ENCODE measurements at regions not wholly inside any gene's neighbourhood (a gene's known extent, or its start where the extent isn't known, plus 50 kb on each side); places are given as distances from the start of the nearest gene placed in this dataset.

DNA sequence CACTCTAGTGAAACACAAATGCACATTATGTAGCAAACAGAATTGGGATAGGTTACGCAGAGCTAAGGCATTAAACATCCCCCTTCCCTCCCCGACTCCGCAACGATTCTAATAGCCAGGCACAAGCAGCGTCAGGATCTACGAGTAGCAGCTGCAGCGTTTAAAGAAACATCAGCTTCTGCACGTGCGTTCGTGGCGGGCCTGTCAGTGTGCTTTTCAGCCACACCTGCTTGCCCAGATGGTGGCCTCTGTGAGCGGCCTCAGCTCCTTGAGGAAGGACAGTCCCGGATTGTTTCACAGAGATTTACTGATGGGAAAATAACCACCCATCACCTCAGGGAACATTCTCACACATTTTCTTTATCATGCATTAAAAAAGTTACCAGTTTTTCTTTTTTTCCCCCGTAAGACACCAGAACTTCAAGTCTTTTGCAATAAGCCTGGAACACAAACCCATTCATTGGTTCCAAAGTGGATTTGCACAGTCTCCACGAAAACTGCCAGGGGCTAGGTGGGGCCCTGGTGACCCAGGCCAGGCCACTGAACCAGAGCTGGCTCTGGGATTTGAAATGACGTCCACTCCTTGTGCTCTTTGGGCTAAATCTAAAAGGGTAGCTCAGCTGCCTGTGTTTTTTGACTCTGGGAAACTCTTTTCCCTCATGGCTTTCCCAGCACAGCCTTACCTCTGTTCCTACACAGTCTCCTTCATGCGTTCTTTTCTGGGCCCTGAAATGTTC lies 325.5 kb downstream of the KCNRG start:
- Histone ChIP-seq H3K4me3 (ENCODE audit: low read depth in 1 of 3, low read length in 3 of 3) (no peak overlapping the region), H3K27ac (ENCODE audit: low read depth in 1 of 3, low read length in 2 of 3) (no peak overlapping the region), H3K9me3 (ENCODE audit: control insufficient read depth in 2 of 2, insufficient read depth in 1 of 2, low read depth in 1 of 2, low read length in 1 of 2) (peaks cover 0 to 7% of the 10 kb centered on the region in 2 donors), H3K4me1 (ENCODE audit: control insufficient read depth in 3 of 3, insufficient read depth in 2 of 3, low read depth in 1 of 3, low read length in 2 of 3) (no peaks in the 10 kb centered on the region), H3K27me3 (ENCODE audit: control insufficient read depth in 3 of 3, insufficient read depth in 3 of 3, low read length in 3 of 3) (no peaks in the 10 kb centered on the region), H3K36me3 (ENCODE audit: control insufficient read depth in 3 of 3, insufficient read depth in 2 of 3, low read depth in 1 of 3, low read length in 3 of 3) (no peaks in the 10 kb centered on the region)
- DNase-seq (no peak), FAIRE-seq (no peak)
- WGBS, 3 donors: 79 to 91% (median 89%) methylated on average over 17 of the region's 17 CpGs

- no peak overlapping the region for H3K4me3 ChIP-seq (ENCODE audit: low read depth in 1 of 3, low read length in 3 of 3)
- DNase-seq (no peak), FAIRE-seq (no peak)
- peaks cover 0 to 7% of the 10 kb centered on the region in 2 donors for H3K9me3 ChIP-seq (ENCODE audit: control insufficient read depth in 2 of 2, insufficient read depth in 1 of 2, low read depth in 1 of 2, low read length in 1 of 2)
- H3K27ac ChIP-seq (ENCODE audit: low read depth in 1 of 3, low read length in 2 of 3): no peak overlapping the region
- H3K36me3 ChIP-seq (ENCODE audit: control insufficient read depth in 3 of 3, insufficient read depth in 2 of 3, low read depth in 1 of 3, low read length in 3 of 3): no peaks in the 10 kb centered on the region
- WGBS, 3 donors: 96 to 100% (median 97%) methylated on average over 2 of the region's 2 CpGs
- no peaks in the 10 kb centered on the region for H3K4me1 ChIP-seq (ENCODE audit: control insufficient read depth in 3 of 3, insufficient read depth in 2 of 3, low read depth in 1 of 3, low read length in 2 of 3)
- H3K27me3 ChIP-seq (ENCODE audit: control insufficient read depth in 3 of 3, insufficient read depth in 3 of 3, low read length in 3 of 3): no peaks in the 10 kb centered on the region
Measured at GRCh38 chr13:50341526-50341925, 326.3 kb downstream of the KCNRG start.

- Histone ChIP-seq H3K27ac (ENCODE audit: low read depth in 1 of 3, low read length in 2 of 3) (no peak overlapping the region), H3K36me3 (ENCODE audit: control insufficient read depth in 3 of 3, insufficient read depth in 2 of 3, low read depth in 1 of 3, low read length in 3 of 3) (no peaks in the 10 kb centered on the region), H3K9me3 (ENCODE audit: control insufficient read depth in 2 of 2, insufficient read depth in 1 of 2, low read depth in 1 of 2, low read length in 1 of 2) (peaks cover 0 to 7% of the 10 kb centered on the region in 2 donors), H3K4me3 (ENCODE audit: low read depth in 1 of 3, low read length in 3 of 3) (no peak overlapping the region), H3K27me3 (ENCODE audit: control insufficient read depth in 3 of 3, insufficient read depth in 3 of 3, low read length in 3 of 3) (no peaks in the 10 kb centered on the region), H3K4me1 (ENCODE audit: control insufficient read depth in 3 of 3, insufficient read depth in 2 of 3, low read depth in 1 of 3, low read length in 2 of 3) (no peaks in the 10 kb centered on the region)
- FAIRE-seq: no peak
- no peak for DNase-seq
- 52 to 59% (median 56%) methylated on average over 3 of the region's 3 CpGs for WGBS, 3 donors
Measured at GRCh38 chr13:50344717-50345116, 329.5 kb downstream of the KCNRG start.

- DNase-seq (no peak), FAIRE-seq (no peak)
- Histone ChIP-seq H3K9me3 (ENCODE audit: control insufficient read depth in 2 of 2, insufficient read depth in 1 of 2, low read depth in 1 of 2, low read length in 1 of 2) (peaks cover 0 to 7% of the 10 kb centered on the region in 2 donors), H3K36me3 (ENCODE audit: control insufficient read depth in 3 of 3, insufficient read depth in 2 of 3, low read depth in 1 of 3, low read length in 3 of 3) (no peaks in the 10 kb centered on the region), H3K4me3 (ENCODE audit: low read depth in 1 of 3, low read length in 3 of 3) (no peak overlapping the region), H3K27ac (ENCODE audit: low read depth in 1 of 3, low read length in 2 of 3) (no peak overlapping the region), H3K27me3 (ENCODE audit: control insufficient read depth in 3 of 3, insufficient read depth in 3 of 3, low read length in 3 of 3) (no peaks in the 10 kb centered on the region), H3K4me1 (ENCODE audit: control insufficient read depth in 3 of 3, insufficient read depth in 2 of 3, low read depth in 1 of 3, low read length in 2 of 3) (no peaks in the 10 kb centered on the region)
- 71% methylated on average over 1 of the region's 1 CpG; no CpG with 5 or more reads in 2 of the 3 donors for WGBS, 3 donors
Measured at GRCh38 chr13:50345804-50346203, 330.6 kb downstream of the KCNRG start.

GRCh38 chr13:50348371-50348770 lies 333.1 kb downstream of the KCNRG start:
- peak; percentile 16 to 62 for DNase-seq
- H3K4me3 ChIP-seq (ENCODE audit: low read depth in 1 of 3, low read length in 3 of 3): no peak overlapping the region
- no peaks in the 10 kb centered on the region for H3K4me1 ChIP-seq (ENCODE audit: control insufficient read depth in 3 of 3, insufficient read depth in 2 of 3, low read depth in 1 of 3, low read length in 2 of 3)

GRCh38 chr13:50352720-50353480 lies 337.7 kb downstream of the KCNRG start:
- Histone ChIP-seq H3K27me3 (ENCODE audit: control insufficient read depth in 3 of 3, insufficient read depth in 3 of 3, low read length in 3 of 3) (no peaks in the 10 kb centered on the region), H3K9me3 (ENCODE audit: control insufficient read depth in 2 of 2, insufficient read depth in 1 of 2, low read depth in 1 of 2, low read length in 1 of 2) (no peaks in the 10 kb centered on the region), H3K27ac (ENCODE audit: low read depth in 1 of 3, low read length in 2 of 3) (no peak overlapping the region), H3K4me1 (ENCODE audit: control insufficient read depth in 3 of 3, insufficient read depth in 2 of 3, low read depth in 1 of 3, low read length in 2 of 3) (no peaks in the 10 kb centered on the region), H3K4me3 (ENCODE audit: low read depth in 1 of 3, low read length in 3 of 3) (no peak overlapping the region), H3K36me3 (ENCODE audit: control insufficient read depth in 3 of 3, insufficient read depth in 2 of 3, low read depth in 1 of 3, low read length in 3 of 3) (no peaks in the 10 kb centered on the region)
- no peak for DNase-seq
- WGBS, 3 donors: 87 to 94% (median 91%) methylated on average over 2 of the region's 2 CpGs
- FAIRE-seq: no peak

More at GRCh38 chr13:50348371-50348770, 333.1 kb downstream of the KCNRG start:
- Histone ChIP-seq H3K36me3 (ENCODE audit: control insufficient read depth in 3 of 3, insufficient read depth in 2 of 3, low read depth in 1 of 3, low read length in 3 of 3) (no peaks in the 10 kb centered on the region), H3K27me3 (ENCODE audit: control insufficient read depth in 3 of 3, insufficient read depth in 3 of 3, low read length in 3 of 3) (no peaks in the 10 kb centered on the region), H3K9me3 (ENCODE audit: control insufficient read depth in 2 of 2, insufficient read depth in 1 of 2, low read depth in 1 of 2, low read length in 1 of 2) (no peaks in the 10 kb centered on the region), H3K27ac (ENCODE audit: low read depth in 1 of 3, low read length in 2 of 3) (no peak overlapping the region)
- WGBS, 3 donors: 19 to 72% (median 47%) methylated on average over 4 of the region's 4 CpGs
- FAIRE-seq: no peak

GRCh38 chr13:50353651-50354415 lies 338.6 kb downstream of the KCNRG start:
- WGBS, 3 donors: 78 to 87% (median 85%) methylated on average over 3 of the region's 3 CpGs
- FAIRE-seq (no peak), DNase-seq (no peak)
- no peaks in the 10 kb centered on the region for H3K9me3 ChIP-seq (ENCODE audit: control insufficient read depth in 2 of 2, insufficient read depth in 1 of 2, low read depth in 1 of 2, low read length in 1 of 2)
- H3K36me3 ChIP-seq (ENCODE audit: control insufficient read depth in 3 of 3, insufficient read depth in 2 of 3, low read depth in 1 of 3, low read length in 3 of 3): no peaks in the 10 kb centered on the region
- no peaks in the 10 kb centered on the region for H3K27me3 ChIP-seq (ENCODE audit: control insufficient read depth in 3 of 3, insufficient read depth in 3 of 3, low read length in 3 of 3)
- H3K4me1 ChIP-seq (ENCODE audit: control insufficient read depth in 3 of 3, insufficient read depth in 2 of 3, low read depth in 1 of 3, low read length in 2 of 3): no peaks in the 10 kb centered on the region
- no peak overlapping the region for H3K27ac ChIP-seq (ENCODE audit: low read depth in 1 of 3, low read length in 2 of 3)
- H3K4me3 ChIP-seq (ENCODE audit: low read depth in 1 of 3, low read length in 3 of 3): no peak overlapping the region

- no peak for FAIRE-seq
- no peaks in the 10 kb centered on the region for H3K36me3 ChIP-seq (ENCODE audit: control insufficient read depth in 3 of 3, insufficient read depth in 2 of 3, low read depth in 1 of 3, low read length in 3 of 3)
- H3K4me3 ChIP-seq (ENCODE audit: low read depth in 1 of 3, low read length in 3 of 3): no peak overlapping the region
- no peak for DNase-seq
- no peaks in the 10 kb centered on the region for H3K27me3 ChIP-seq (ENCODE audit: control insufficient read depth in 3 of 3, insufficient read depth in 3 of 3, low read length in 3 of 3)
- no peaks in the 10 kb centered on the region for H3K9me3 ChIP-seq (ENCODE audit: control insufficient read depth in 2 of 2, insufficient read depth in 1 of 2, low read depth in 1 of 2, low read length in 1 of 2)
- H3K27ac ChIP-seq (ENCODE audit: low read depth in 1 of 3, low read length in 2 of 3): no peak overlapping the region
- H3K4me1 ChIP-seq (ENCODE audit: control insufficient read depth in 3 of 3, insufficient read depth in 2 of 3, low read depth in 1 of 3, low read length in 2 of 3): no peaks in the 10 kb centered on the region
- 67 to 79% (median 74%) methylated on average over 4 of the region's 4 CpGs for WGBS, 3 donors
Measured at GRCh38 chr13:50355797-50356196, 340.6 kb downstream of the KCNRG start.
